Right atrium auricular region (tissue), 2 donors: ENCODE measurements at regions not wholly inside any gene's neighbourhood (a gene's known extent, or its start where the extent isn't known, plus 50 kb on each side); places are given as distances from the start of the nearest gene placed in this dataset.

Experiments
- DNase-seq: peaks from one replicate; pipeline ENCODE4 v3.0.0-alpha.2; 2019; ENCODE audit warnings: low spot score
- H3K27ac ChIP-seq, 2 donors: fragments of 200-600 bp; sonication (generic); 1 replicate in 1 of 2; 2 replicates in 1 of 2; pipeline ENCODE4 v1.5.1; 2016 to 2019
- H3K27me3 ChIP-seq, 2 donors: fragments of 200-600 bp; sonication (generic); one replicate each; pipeline versions ENCODE4 v1.5.1 to v1.6.0; 2017 to 2019
- H3K36me3 ChIP-seq: fragments of 200-600 bp; sonication (generic); one replicate; pipeline ENCODE4 v1.5.1; 2016
- H3K4me1 ChIP-seq, 2 donors: fragments of 200-600 bp; sonication (generic); one replicate each; pipeline versions ENCODE4 v1.5.1 to v1.6.0; 2017 to 2019
- H3K4me3 ChIP-seq, 2 donors: fragments of 200-600 bp; sonication (generic); 1 replicate in 1 of 2; 2 replicates in 1 of 2; pipeline ENCODE4 v1.5.1; 2017 to 2019; ENCODE audit warnings: mild to moderate bottlenecking in 1 of 2, moderate library complexity in 1 of 2
- H3K9me3 ChIP-seq, 2 donors: fragments of 200-600 bp; sonication (generic); one replicate each; pipeline ENCODE4 v1.5.1; 2019
- TF ChIP-seq, protein P1 (sequence below), 2 donors: fragments of 200-600 bp; sonication (generic); IDR thresholded peaks; one replicate each; pipeline ENCODE4 v1.5.1; 2019; ENCODE audit warnings: antibody characterized with exemption in 2 of 2

DNA sequence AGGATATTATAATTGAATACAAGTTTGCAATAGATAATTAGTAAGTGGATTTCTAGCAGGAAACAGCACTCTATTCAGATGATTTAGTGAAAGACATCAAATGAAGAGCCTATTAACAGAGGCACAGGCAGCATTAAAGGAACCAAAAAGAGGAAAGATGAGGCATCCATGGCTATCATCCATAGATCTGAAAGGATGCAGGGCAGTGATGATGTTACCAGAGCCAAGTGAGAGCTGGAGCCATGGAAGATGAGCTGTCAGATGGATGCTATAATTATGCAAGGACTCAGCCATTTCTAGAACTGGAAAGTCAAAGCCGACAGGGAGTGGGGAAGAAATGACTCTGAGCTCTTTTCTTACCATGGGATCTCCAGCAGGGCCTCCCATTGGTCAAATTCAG is 66.8 kb upstream of the ANKEF1 start:
- no peaks in the 10 kb centered on the region for H3K36me3 ChIP-seq
- H3K27ac ChIP-seq, result no peak overlapping the region
- no peaks in the 10 kb centered on the region for H3K27me3 ChIP-seq
- H3K4me3 ChIP-seq, result no peak overlapping the region
- TF ChIP-seq, protein P1, sequence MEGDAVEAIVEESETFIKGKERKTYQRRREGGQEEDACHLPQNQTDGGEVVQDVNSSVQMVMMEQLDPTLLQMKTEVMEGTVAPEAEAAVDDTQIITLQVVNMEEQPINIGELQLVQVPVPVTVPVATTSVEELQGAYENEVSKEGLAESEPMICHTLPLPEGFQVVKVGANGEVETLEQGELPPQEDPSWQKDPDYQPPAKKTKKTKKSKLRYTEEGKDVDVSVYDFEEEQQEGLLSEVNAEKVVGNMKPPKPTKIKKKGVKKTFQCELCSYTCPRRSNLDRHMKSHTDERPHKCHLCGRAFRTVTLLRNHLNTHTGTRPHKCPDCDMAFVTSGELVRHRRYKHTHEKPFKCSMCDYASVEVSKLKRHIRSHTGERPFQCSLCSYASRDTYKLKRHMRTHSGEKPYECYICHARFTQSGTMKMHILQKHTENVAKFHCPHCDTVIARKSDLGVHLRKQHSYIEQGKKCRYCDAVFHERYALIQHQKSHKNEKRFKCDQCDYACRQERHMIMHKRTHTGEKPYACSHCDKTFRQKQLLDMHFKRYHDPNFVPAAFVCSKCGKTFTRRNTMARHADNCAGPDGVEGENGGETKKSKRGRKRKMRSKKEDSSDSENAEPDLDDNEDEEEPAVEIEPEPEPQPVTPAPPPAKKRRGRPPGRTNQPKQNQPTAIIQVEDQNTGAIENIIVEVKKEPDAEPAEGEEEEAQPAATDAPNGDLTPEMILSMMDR (IDR thresholded peaks at IDR 0.05), result no peak
- H3K4me1 ChIP-seq, result no peaks in the 10 kb centered on the region
- no peaks in the 10 kb centered on the region for H3K9me3 ChIP-seq
- no peak for DNase-seq

DNA sequence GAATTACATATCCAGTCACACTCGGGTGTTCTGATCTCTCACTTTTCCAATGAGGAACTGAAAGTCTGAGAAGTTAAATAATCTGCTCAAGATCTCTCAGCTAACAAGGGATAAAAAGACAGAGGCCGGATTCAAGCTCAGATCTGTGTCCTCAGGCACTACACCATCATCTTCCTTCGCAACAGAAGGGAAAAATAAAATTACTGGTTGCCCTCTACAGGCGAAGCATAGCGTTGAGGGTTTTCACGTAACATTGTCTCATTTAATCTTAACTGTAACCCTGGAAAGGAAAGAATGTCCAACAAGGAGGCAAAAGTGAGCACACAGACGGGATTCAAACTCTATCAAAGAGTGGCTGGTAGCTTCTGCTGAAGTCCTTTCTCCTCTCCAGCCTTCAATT is 67.8 kb upstream of the ANKEF1 start:
- no peaks in the 10 kb centered on the region for H3K36me3 ChIP-seq
- DNase-seq, result no peak
- TF ChIP-seq, protein P1 (IDR thresholded peaks at IDR 0.05), result peak in 1 of 2 donors; percentile 26
- no peak overlapping the region for H3K27ac ChIP-seq
- H3K4me1 ChIP-seq, result no peaks in the 10 kb centered on the region
- no peaks in the 10 kb centered on the region for H3K27me3 ChIP-seq
- no peaks in the 10 kb centered on the region for H3K9me3 ChIP-seq
- H3K4me3 ChIP-seq, result no peak overlapping the region

DNA sequence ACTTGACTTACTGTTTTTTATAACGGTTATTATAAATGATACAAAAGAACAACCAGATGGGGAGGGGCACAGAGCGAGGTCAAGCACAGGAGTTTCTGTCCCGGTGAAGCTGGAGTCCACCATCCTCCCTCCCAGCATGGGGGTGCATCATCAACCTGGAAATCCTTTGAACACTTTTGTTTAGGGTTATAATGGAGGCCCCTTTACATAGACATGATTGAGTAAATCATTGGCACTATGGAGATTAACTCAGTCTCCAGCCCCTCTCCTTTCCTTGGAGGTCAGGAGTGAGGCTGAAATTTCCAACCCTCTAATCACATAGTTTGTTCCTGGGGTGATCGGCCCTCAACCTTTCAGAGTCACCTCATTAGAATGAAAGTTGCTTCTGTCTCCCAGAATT is 71.8 kb upstream of the ANKEF1 start:
- Histone ChIP-seq H3K36me3 (no peaks in the 10 kb centered on the region), H3K27ac (no peak overlapping the region), H3K27me3 (no peaks in the 10 kb centered on the region), H3K4me3 (no peak overlapping the region), H3K4me1 (no peaks in the 10 kb centered on the region), H3K9me3 (no peaks in the 10 kb centered on the region)
- DNase-seq, result no peak
- TF ChIP-seq, protein P1 (IDR thresholded peaks at IDR 0.05), result no peak

DNA sequence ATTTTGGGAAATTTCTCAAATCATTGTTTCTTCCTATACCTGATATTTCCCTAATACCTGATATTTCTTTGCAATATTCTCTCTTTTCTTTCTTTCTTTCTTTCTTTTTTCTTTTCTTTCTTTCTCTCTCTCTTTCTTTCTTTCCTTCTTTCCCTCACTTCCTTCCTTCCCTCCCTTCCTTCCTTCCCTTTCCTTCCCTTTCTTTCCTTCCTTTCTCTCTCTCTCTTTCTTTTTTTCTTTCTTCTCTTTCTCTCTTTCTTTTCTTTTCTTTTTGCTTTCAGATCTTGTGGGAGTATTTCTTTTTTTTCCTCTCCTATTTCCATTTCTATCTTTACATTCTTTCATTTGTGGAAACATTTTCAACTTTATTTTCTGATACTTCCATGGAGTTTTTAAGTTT is 76.1 kb upstream of the ANKEF1 start:
- no peak for DNase-seq
- H3K27ac ChIP-seq, result no peak overlapping the region
- H3K9me3 ChIP-seq, result no peaks in the 10 kb centered on the region
- TF ChIP-seq, protein P1 (IDR thresholded peaks at IDR 0.05), result no peak
- no peaks in the 10 kb centered on the region for H3K36me3 ChIP-seq
- no peaks in the 10 kb centered on the region for H3K27me3 ChIP-seq
- no peaks in the 10 kb centered on the region for H3K4me1 ChIP-seq
- no peak overlapping the region for H3K4me3 ChIP-seq

DNA sequence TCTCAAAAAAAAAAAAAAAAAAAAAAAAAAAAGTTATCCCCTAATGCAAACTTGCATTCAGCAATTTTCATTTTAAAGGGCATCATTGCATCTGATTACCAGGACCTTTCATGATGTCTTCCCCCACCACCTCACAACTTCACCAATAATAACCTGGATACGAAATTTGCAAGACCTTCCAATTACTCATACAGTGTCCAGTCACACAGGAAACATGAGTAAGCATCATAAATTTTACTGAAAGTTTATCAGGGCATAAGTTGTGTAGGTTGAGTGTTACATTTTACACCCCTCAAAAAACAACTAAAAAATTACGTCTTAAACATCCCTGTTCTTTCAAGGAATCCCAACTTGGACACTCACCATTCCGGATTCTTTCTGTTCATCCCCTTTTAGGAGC is 79.1 kb upstream of the ANKEF1 start:
- DNase-seq, result no peak
- Histone ChIP-seq H3K27me3 (no peaks in the 10 kb centered on the region), H3K4me3 (no peak overlapping the region), H3K9me3 (no peaks in the 10 kb centered on the region), H3K27ac (no peak overlapping the region), H3K4me1 (no peaks in the 10 kb centered on the region), H3K36me3 (no peaks in the 10 kb centered on the region)
- TF ChIP-seq, protein P1 (IDR thresholded peaks at IDR 0.05), result no peak

DNA sequence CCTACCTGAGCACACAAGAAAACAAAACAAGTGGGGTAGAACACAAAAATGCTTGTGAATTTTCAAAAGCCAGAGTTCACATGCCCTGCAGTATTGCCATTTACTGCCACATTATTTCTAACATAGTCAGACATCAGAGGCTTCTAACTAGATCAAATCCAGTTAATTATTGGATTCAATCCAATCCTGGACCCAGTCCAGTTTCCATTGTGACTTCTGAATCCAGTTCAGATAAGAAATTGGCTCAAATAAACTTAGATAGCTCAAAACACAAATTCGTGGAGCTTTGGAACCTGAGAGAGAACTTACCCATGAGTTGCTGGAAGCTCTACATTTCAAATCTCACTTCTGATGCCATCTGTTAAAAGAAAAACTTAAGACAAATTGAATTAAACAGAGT is 85.2 kb upstream of the ANKEF1 start:
- Histone ChIP-seq H3K9me3 (no peaks in the 10 kb centered on the region), H3K27me3 (no peaks in the 10 kb centered on the region), H3K36me3 (no peaks in the 10 kb centered on the region), H3K27ac (no peak overlapping the region), H3K4me1 (no peaks in the 10 kb centered on the region), H3K4me3 (no peak overlapping the region)
- no peak for DNase-seq
- TF ChIP-seq, protein P1 (IDR thresholded peaks at IDR 0.05), result no peak
